Anterior cingulate cortex (tissue), 58 donors: ENCODE measurements at regions not wholly inside any gene's neighbourhood (a gene's known extent, or its start where the extent isn't known, plus 50 kb on each side); places are given as distances from the start of the nearest gene placed in this dataset.

ENCODE experiments used
- DNase-seq, 58 donors: peaks; one replicate each; lab custom pipeline; 2025; lab: John Stamatoyannopoulos, UW

- DNase-seq = peak in 56 of 58 donors; percentile 6 to 88 (median 60)
Observed at GRCh38 chr3:10758304-10759037, 57.6 kb upstream of the SLC6A11 start.

- DNase-seq = no peak
Observed at GRCh38 chr3:10759495-10759894, 56.5 kb upstream of the SLC6A11 start.

- no peak for DNase-seq
Observed at GRCh38 chr3:10760199-10760598, 55.8 kb upstream of the SLC6A11 start.

- no peak for DNase-seq
Observed at GRCh38 chr3:10761583-10761982, 54.4 kb upstream of the SLC6A11 start.

- no peak for DNase-seq
Observed at GRCh38 chr3:10762116-10762515, 53.9 kb upstream of the SLC6A11 start.

- DNase-seq = no peak
Observed at GRCh38 chr3:10762611-10763247, 53.3 kb upstream of the SLC6A11 start.

GRCh38 chr3:10763248-10763620 is 52.8 kb upstream of the SLC6A11 start:
- DNase-seq = no peak

- no peak for DNase-seq
Observed at GRCh38 chr3:10763817-10764258, 52.2 kb upstream of the SLC6A11 start.

GRCh38 chr3:10764259-10765051 is 51.6 kb upstream of the SLC6A11 start:
- peak in 54 of 58 donors; percentile 21 to 79 (median 53) for DNase-seq

GRCh38 chr3:10766049-10766705 is 49.9 kb upstream of the SLC6A11 start:
- no peak for DNase-seq
